KOPT-K1 (cell line): ENCODE measurements at regions not wholly inside any gene's neighbourhood (a gene's known extent, or its start where the extent isn't known, plus 50 kb on each side); places are given as distances from the start of the nearest gene placed in this dataset.
"Not testable (repeated sequence)": the region's sequence is repeated elsewhere in the genome, so short reads cannot be mapped to it uniquely, and the experiment has no call there.

Experiments
- H3K27ac ChIP-seq: fragments of 200-600 bp; sonication (generic); 2 replicates; pipeline ENCODE4 v1.5.1; 2016; ENCODE audit warnings: antibody characterized with exemption, mild to moderate bottlenecking, low read depth, low read length; ENCODE audit not compliant: poor library complexity, severe bottlenecking
- H3K36me3 ChIP-seq: fragments of 200-600 bp; sonication (generic); 2 replicates; pipeline ENCODE4 v1.5.1; 2017; ENCODE audit warnings: antibody characterized with exemption, mild to moderate bottlenecking, low read length, moderate library complexity; ENCODE audit not compliant: insufficient read depth
- H3K9me3 ChIP-seq: fragments of 200-600 bp; sonication (generic); 2 replicates; pipeline ENCODE4 v1.5.1; 2017; ENCODE audit warnings: antibody characterized with exemption, low read length, mild to moderate bottlenecking; ENCODE audit not compliant: insufficient read depth, poor library complexity, severe bottlenecking

- Histone ChIP-seq H3K36me3 (no peaks in the 10 kb centered on the region), H3K9me3 (no peaks in the 10 kb centered on the region), H3K27ac (no peak overlapping the region)
These were observed 95.6 kb upstream of the DMRT1 start for GRCh38 chr9:745761-746380.

- Histone ChIP-seq H3K27ac (peak overlapping the region; percentile 17), H3K9me3 (no peaks in the 10 kb centered on the region), H3K36me3 (no peaks in the 10 kb centered on the region)
These were observed 94.6 kb upstream of the DMRT1 start for GRCh38 chr9:746661-747434.

- no peaks in the 10 kb centered on the region for H3K36me3 ChIP-seq
- peak overlapping the region; percentile 27 for H3K27ac ChIP-seq
- no peaks in the 10 kb centered on the region for H3K9me3 ChIP-seq
These were observed 93.9 kb upstream of the DMRT1 start for GRCh38 chr9:747567-747966.

GRCh38 chr9:748861-749497, 92.5 kb upstream of the DMRT1 start:
- no peaks in the 10 kb centered on the region for H3K9me3 ChIP-seq
- H3K27ac ChIP-seq, result peak overlapping the region; percentile 89
- no peaks in the 10 kb centered on the region for H3K36me3 ChIP-seq

- no peaks in the 10 kb centered on the region for H3K9me3 ChIP-seq
- H3K36me3 ChIP-seq, result no peaks in the 10 kb centered on the region
- peak overlapping the region; percentile 89 for H3K27ac ChIP-seq
These were observed 91.8 kb upstream of the DMRT1 start for GRCh38 chr9:749716-750115.

- no peaks in the 10 kb centered on the region for H3K9me3 ChIP-seq
- peak overlapping the region; percentile 89 for H3K27ac ChIP-seq
- no peaks in the 10 kb centered on the region for H3K36me3 ChIP-seq
These were observed 91.1 kb upstream of the DMRT1 start for GRCh38 chr9:750249-750967.

- Histone ChIP-seq H3K36me3 (no peaks in the 10 kb centered on the region), H3K9me3 (no peaks in the 10 kb centered on the region), H3K27ac (peak overlapping the region; percentile 89)
These were observed 90.1 kb upstream of the DMRT1 start for GRCh38 chr9:751137-752051.

- Histone ChIP-seq H3K36me3 (no peaks in the 10 kb centered on the region), H3K9me3 (no peaks in the 10 kb centered on the region), H3K27ac (peak overlapping the region; percentile 89)
These were observed 89.3 kb upstream of the DMRT1 start for GRCh38 chr9:752201-752600.

- Histone ChIP-seq H3K27ac (no peak overlapping the region), H3K36me3 (no peaks in the 10 kb centered on the region), H3K9me3 (no peaks in the 10 kb centered on the region)
These were observed 88.8 kb upstream of the DMRT1 start for GRCh38 chr9:752681-753200.

GRCh38 chr9:753734-754133, 87.8 kb upstream of the DMRT1 start:
- H3K9me3 ChIP-seq, H3K36me3 ChIP-seq, H3K27ac ChIP-seq: not testable (repeated sequence)

GRCh38 chr9:754150-754931, 87.2 kb upstream of the DMRT1 start:
- H3K27ac ChIP-seq, result no peak overlapping the region
- H3K36me3 ChIP-seq, result no peaks in the 10 kb centered on the region
- no peaks in the 10 kb centered on the region for H3K9me3 ChIP-seq

- no peaks in the 10 kb centered on the region for H3K36me3 ChIP-seq
- H3K27ac ChIP-seq, result peak overlapping the region; percentile 3
- no peaks in the 10 kb centered on the region for H3K9me3 ChIP-seq
These were observed 85.8 kb upstream of the DMRT1 start for GRCh38 chr9:755454-756381.
